GM10266 (cell line): ENCODE measurements at regions not wholly inside any gene's neighbourhood (a gene's known extent, or its start where the extent isn't known, plus 50 kb on each side); places are given as distances from the start of the nearest gene placed in this dataset.

Source experiments
- DNase-seq: peaks from one replicate; pipeline ENCODE4 v3.0.0; 2012; ENCODE audit errors: extremely low spot score
- CTCF ChIP-seq: IDR thresholded peaks from 2 replicates; pipeline ENCODE4 v1.5.1; 2012; ENCODE audit warnings: mild to moderate bottlenecking, low read depth; ENCODE audit not compliant: control insufficient read depth, insufficient read depth; ENCODE audit errors: missing control alignments

- TF ChIP-seq CTCF: no peak
- DNase-seq: no peak
Observed at GRCh38 chr2:106020032-106020431, 174.1 kb downstream of the UXS1 start.

GRCh38 chr2:106018141-106018540 is 176.0 kb downstream of the UXS1 start:
- TF ChIP-seq CTCF: no peak
- DNase-seq: no peak

GRCh38 chr2:106012591-106013347 is 181.3 kb downstream of the UXS1 start:
- no peak for DNase-seq
- TF ChIP-seq CTCF: no peak

- no peak for TF ChIP-seq CTCF
- no peak for DNase-seq
Observed at GRCh38 chr2:106012001-106012590, 182.0 kb downstream of the UXS1 start.

- DNase-seq: no peak
- TF ChIP-seq CTCF: no peak
Observed at GRCh38 chr2:106011380-106011779, 182.7 kb downstream of the UXS1 start.

GRCh38 chr2:106010818-106011355 is 183.2 kb downstream of the UXS1 start:
- no peak for TF ChIP-seq CTCF
- no peak for DNase-seq

- TF ChIP-seq CTCF: no peak
- DNase-seq: no peak
Observed at GRCh38 chr2:106009096-106009495, 185.0 kb downstream of the UXS1 start.
